IMR-90 (cell line): ENCODE measurements at regions not wholly inside any gene's neighbourhood (a gene's known extent, or its start where the extent isn't known, plus 50 kb on each side); places are given as distances from the start of the nearest gene placed in this dataset.

Experiments
- ATAC-seq: fragments of 200-7000 bp; cut with Tn5 transposase; 2 replicates; pipeline ENCODE4 v1.9.1; 2020; ENCODE audit warnings: low read depth, mild to moderate bottlenecking, moderate library complexity
- BruUV-seq: library from RNA; stranded (reverse); fragments of 400-500 nt; replicated peaks from 2 replicates; lab custom pipeline; 2021; lab: Mats Ljungman, UMichigan
- CTCF ChIA-PET: fragments of 300-600 bp; formaldehyde crosslinking; extraction: SDS; loops from one replicate; lab custom pipeline; 2021; ENCODE audit warnings: antibody characterized with exemption; lab: Yijun Ruan, JAX
- POLR2A ChIA-PET: fragments of 300-600 bp; sonication (Branson Sonifier 250); formaldehyde crosslinking; loops from one replicate; lab custom pipeline; 2022; ENCODE audit warnings: antibody characterized with exemption; ENCODE audit not compliant: unreplicated experiment; lab: Charles Lee
- DNase-seq: peaks from one replicate; pipeline ENCODE4 v3.0.0; 2013
- H2AFZ ChIP-seq: replicated peaks from 2 replicates; pipeline ENCODE3; 2013; ENCODE audit warnings: low read length, mild to moderate bottlenecking; ENCODE audit not compliant: poor library complexity
- H2AK5ac ChIP-seq: 2 replicates; pipeline ENCODE4 v1.6.1; 2013; ENCODE audit warnings: low read depth, low read length, inconsistent platforms
- H2AK9ac ChIP-seq: replicated peaks from 2 replicates; pipeline ENCODE3; 2013; ENCODE audit warnings: mild to moderate bottlenecking, low read depth, low read length, moderate library complexity; ENCODE audit not compliant: poor library complexity
- H2BK120ac ChIP-seq: 2 replicates; pipeline ENCODE4 v1.6.1; 2013; ENCODE audit warnings: low read depth, low read length, inconsistent platforms
- H2BK15ac ChIP-seq: 3 replicates; pipeline ENCODE4 v1.6.1; 2013; ENCODE audit warnings: low read depth, low read length, inconsistent platforms
- H2BK20ac ChIP-seq: 2 replicates; pipeline ENCODE4 v1.6.1; 2013; ENCODE audit warnings: low read depth, mild to moderate bottlenecking, inconsistent platforms, low read length, moderate library complexity
- H2BK5ac ChIP-seq: 2 replicates; pipeline ENCODE4 v1.6.1; 2013; ENCODE audit warnings: mild to moderate bottlenecking, low read depth, low read length, inconsistent platforms; ENCODE audit not compliant: poor library complexity, severe bottlenecking
- H3K14ac ChIP-seq: replicated peaks from 2 replicates; pipeline ENCODE4 v1.6.1; 2013; ENCODE audit warnings: low read depth, low read length, inconsistent platforms
- H3K18ac ChIP-seq: 2 replicates; pipeline ENCODE4 v1.6.1; 2013; ENCODE audit warnings: low read depth, low read length, control low read depth
- H3K23ac ChIP-seq: 2 replicates; pipeline ENCODE4 v1.6.1; 2013; ENCODE audit warnings: low read depth, low read length, inconsistent platforms
- H3K27ac ChIP-seq: 2 replicates; pipeline ENCODE4 v1.5.1; 2013; ENCODE audit warnings: mild to moderate bottlenecking, control low read depth, low read length; ENCODE audit not compliant: insufficient read depth
- H3K27me3 ChIP-seq: 2 replicates; pipeline ENCODE4 v1.6.1; 2013; ENCODE audit warnings: low read length; ENCODE audit not compliant: control insufficient read depth, insufficient read depth
- H3K36me3 ChIP-seq: 2 replicates; pipeline ENCODE4 v1.6.1; 2013; ENCODE audit warnings: low read length, mixed read lengths; ENCODE audit not compliant: control insufficient read depth, insufficient read depth
- H3K4ac ChIP-seq: 2 replicates; pipeline ENCODE4 v1.6.1; 2013; ENCODE audit warnings: low read depth, low read length, inconsistent platforms
- H3K4me1 ChIP-seq: 2 replicates; pipeline ENCODE4 v1.6.1; 2013; ENCODE audit warnings: low read length, mixed read lengths; ENCODE audit not compliant: control insufficient read depth, insufficient read depth
- H3K4me2 ChIP-seq: 2 replicates; pipeline ENCODE4 v1.6.1; 2013; ENCODE audit warnings: low read depth, mild to moderate bottlenecking, control low read depth, low read length, moderate library complexity
- H3K4me3 ChIP-seq: 2 replicates; pipeline ENCODE4 v1.5.1; 2013; ENCODE audit warnings: low read depth, mild to moderate bottlenecking, control low read depth, low read length, moderate library complexity; ENCODE audit not compliant: insufficient read depth
- H3K56ac ChIP-seq: 2 replicates; pipeline ENCODE4 v1.6.1; 2013; ENCODE audit warnings: low read length, inconsistent platforms; ENCODE audit not compliant: insufficient read depth; ENCODE audit errors: extremely low read depth
- H3K79me1 ChIP-seq, 2 experiments: 2 replicates each; pipeline ENCODE4 v1.6.1; 2013; ENCODE audit warnings: low read length in 2 of 2, inconsistent platforms in 1 of 2, low read depth in 1 of 2
- H3K9ac ChIP-seq: 2 replicates; pipeline ENCODE4 v1.6.1; 2013; ENCODE audit warnings: low read depth, low read length, control low read depth
- H3K9me1 ChIP-seq: 2 replicates; pipeline ENCODE4 v1.6.1; 2013; ENCODE audit warnings: low read length, inconsistent platforms; ENCODE audit not compliant: insufficient read depth
- H3K9me3 ChIP-seq: 2 replicates; pipeline ENCODE4 v1.6.1; 2013; ENCODE audit warnings: low read length; ENCODE audit not compliant: control insufficient read depth, insufficient read depth
- H4K20me1 ChIP-seq: 2 replicates; pipeline ENCODE4 v1.6.1; 2013; ENCODE audit warnings: low read length, inconsistent platforms; ENCODE audit not compliant: insufficient read depth
- H4K5ac ChIP-seq: 2 replicates; pipeline ENCODE4 v1.6.1; 2013; ENCODE audit warnings: mild to moderate bottlenecking, low read depth, low read length, control low read depth
- H4K8ac ChIP-seq, 2 experiments: 2 replicates each; pipeline ENCODE4 v1.6.1; 2013; ENCODE audit warnings: low read depth in 2 of 2, low read length in 2 of 2, control low read depth in 1 of 2, inconsistent platforms in 1 of 2
- H4K91ac ChIP-seq: 2 replicates; pipeline ENCODE4 v1.6.1; 2013; ENCODE audit warnings: low read depth, low read length, inconsistent platforms; ENCODE audit not compliant: insufficient read depth
- CTCF ChIP-seq: conservative IDR thresholded peaks from 2 replicates; pipeline ENCODE4 v1.5.1; 2012; ENCODE audit warnings: mild to moderate bottlenecking, low read depth, low read length, improper control_type of control experiment
- ELK1 ChIP-seq: fragments of 150-350 bp; IDR thresholded peaks from 2 replicates; pipeline ENCODE4 v1.6.1; 2016; ENCODE audit warnings: low read depth, mild to moderate bottlenecking, low read length, moderate library complexity, borderline replicate concordance
- MAZ ChIP-seq: IDR thresholded peaks from 2 replicates; pipeline ENCODE4 v1.6.1; 2012; ENCODE audit warnings: low read depth, mild to moderate bottlenecking, low read length, improper control_type of control experiment, moderate library complexity, borderline replicate concordance
- MXI1 ChIP-seq: IDR thresholded peaks from 2 replicates; pipeline ENCODE4 v1.6.1; 2012; ENCODE audit warnings: low read depth, mild to moderate bottlenecking, low read length, moderate library complexity, borderline replicate concordance
- RCOR1 ChIP-seq: IDR thresholded peaks from 2 replicates; pipeline ENCODE4 v1.6.1; 2012; ENCODE audit warnings: mild to moderate bottlenecking, low read length, improper control_type of control experiment; ENCODE audit not compliant: insufficient replicate concordance
- RFX5 ChIP-seq: IDR thresholded peaks from 2 replicates; pipeline ENCODE4 v1.8.0; 2012; ENCODE audit warnings: low read depth, mild to moderate bottlenecking, low read length, moderate library complexity
- SMC3 ChIP-seq: fragments of 150-350 bp; IDR thresholded peaks from 2 replicates; pipeline ENCODE4 v1.6.1; 2016; ENCODE audit warnings: low read depth, mild to moderate bottlenecking, antibody characterized with exemption, low read length, moderate library complexity
- WGBS, 2 experiments: methylation state at CpG; one replicate each; pipeline versions ENCODE4 v1.1.5 to v1.1.7; 2013; ENCODE audit warnings: missing lambda C conversion rate in 2 of 2; ENCODE audit not compliant: insufficient read length in 1 of 2; ENCODE audit errors: extremely low coverage in 2 of 2; 5-methylcytosine and 5-hydroxymethylcytosine counted together
- dilution Hi-C: fragments of 300-500 bp; cut with HindIII; formaldehyde crosslinking; loops from one replicate; pipeline ENCODE4 v1.14.3; 2018; ENCODE audit warnings: low sequenced_read_pairs; ENCODE audit not compliant: unreplicated experiment
- in situ Hi-C: fragments of 300-500 bp; cut with MboI; formaldehyde crosslinking; loops from 3 replicates; pipeline ENCODE4 v1.14.3; 2019; ENCODE audit warnings: low sequenced_read_pairs, inconsistent platforms, mixed read lengths
- intact Hi-C: fragments of 100-400 bp; cut with micrococcal nuclease; formaldehyde crosslinking; loops from 2 replicates; pipeline ENCODE4 v1.10.0; 2022

GRCh38 chr2:193011870-193012269, 817.1 kb upstream of the TMEFF2 start:
- Histone ChIP-seq H3K9me1 (no peaks in the 10 kb centered on the region), H3K4me2 (no peak overlapping the region), H3K18ac (no peak overlapping the region), H2BK120ac (no peak overlapping the region), H3K4ac (no peak overlapping the region), H4K8ac (no peak overlapping the region), H3K4me1 (no peaks in the 10 kb centered on the region), H2AK9ac (no peak overlapping the region), H3K4me3 (no peak overlapping the region), H3K56ac (no peak overlapping the region), H3K14ac (no peak overlapping the region), H3K79me1 (no peaks in the 10 kb centered on the region), H3K36me3 (no peaks in the 10 kb centered on the region), H3K27me3 (no peaks in the 10 kb centered on the region), H3K9me3 (peaks cover 7% of the 10 kb centered on the region), H2AFZ (no peak overlapping the region), H4K91ac (no peak overlapping the region), H2AK5ac (no peak overlapping the region), H2BK20ac (no peak overlapping the region), H2BK5ac (no peak overlapping the region), H2BK15ac (no peak overlapping the region), H4K20me1 (no peaks in the 10 kb centered on the region), H3K27ac (no peak overlapping the region), H3K23ac (no peak overlapping the region), H3K9ac (no peak overlapping the region), H4K5ac (no peak overlapping the region)
- BruUV-seq, result no TSS peak
- CTCF ChIA-PET, result no interaction called here
- POLR2A ChIA-PET, result no interaction called here
- dilution Hi-C loops, result no loop called here
- intact Hi-C loops, result no loop called here
- ATAC-seq, result no peak
- no peak for DNase-seq
- in situ Hi-C loops, result no loop called here
- no peak for TF ChIP-seq MAZ
- no peak for TF ChIP-seq RFX5
- TF ChIP-seq RCOR1, result no peak
- no peak for TF ChIP-seq CTCF
- TF ChIP-seq MXI1, result no peak
- no peak for TF ChIP-seq SMC3
- TF ChIP-seq ELK1, result no peak
- WGBS, 2 experiments, result no CpG with 5 or more reads among the region's 1 CpG
